ENCODE measurements at regions not wholly inside any gene's neighbourhood (a gene's known extent, or its start where the extent isn't known, plus 50 kb on each side); places are given as distances from the start of the nearest gene placed in this dataset.

GRCh38 chr21:24032709-24033232 is 1574.5 kb downstream of the MRPL39 start:
- TF ChIP-seq POLR2A (IDR thresholded peaks at IDR 0.05) (no peak), CTCF (IDR thresholded peaks at IDR 0.05) (no peak)

Data from lower leg skin (tissue), 3 donors.